GM23338 (cell line): ENCODE measurements at regions not wholly inside any gene's neighbourhood (a gene's known extent, or its start where the extent isn't known, plus 50 kb on each side); places are given as distances from the start of the nearest gene placed in this dataset.

ENCODE experiments used
- ATAC-seq: fragments of 200-7000 bp; cut with Tn5 transposase; 3 replicates; pipeline ENCODE4 v1.9.1; 2020
- DNase-seq: peaks from one replicate; pipeline ENCODE4 v3.0.0-alpha.2; 2015; ENCODE audit warnings: low spot score
- H2AFZ ChIP-seq: fragments of 200-600 bp; sonication (generic); 2 replicates; pipeline ENCODE4 v1.8.0; 2016; ENCODE audit warnings: antibody characterized with exemption, mild to moderate bottlenecking, moderate library complexity
- H3F3A ChIP-seq: fragments of 200-600 bp; sonication (generic); replicated peaks from 2 replicates; pipeline ENCODE4 v1.8.0; 2017; ENCODE audit warnings: antibody characterized with exemption, mixed run types, low read depth
- H3K27ac ChIP-seq: fragments of 200-600 bp; sonication (generic); 2 replicates; pipeline ENCODE4 v1.6.1; 2016; ENCODE audit warnings: low read depth
- H3K27me3 ChIP-seq: fragments of 200-600 bp; sonication (generic); 2 replicates; pipeline ENCODE4 v1.8.0; 2016; ENCODE audit warnings: mild to moderate bottlenecking, mixed run types, moderate library complexity; ENCODE audit not compliant: insufficient read depth
- H3K36me3 ChIP-seq: fragments of 200-600 bp; sonication (generic); 2 replicates; pipeline ENCODE4 v1.8.0; 2016; ENCODE audit warnings: mild to moderate bottlenecking; ENCODE audit not compliant: insufficient read depth
- H3K4me1 ChIP-seq: fragments of 200-600 bp; sonication (generic); 2 replicates; pipeline ENCODE4 v1.8.0; 2016; ENCODE audit warnings: mild to moderate bottlenecking, moderate library complexity; ENCODE audit not compliant: insufficient read depth
- H3K4me2 ChIP-seq: fragments of 200-600 bp; sonication (generic); 2 replicates; pipeline ENCODE4 v1.7.1; 2017; ENCODE audit warnings: mixed run types
- H3K4me3 ChIP-seq: fragments of 200-600 bp; sonication (generic); 2 replicates; pipeline ENCODE4 v1.6.1; 2016; ENCODE audit warnings: mixed run types
- H3K79me2 ChIP-seq: fragments of 200-600 bp; sonication (generic); replicated peaks from 2 replicates; pipeline ENCODE4 v1.8.0; 2017; ENCODE audit warnings: mild to moderate bottlenecking; ENCODE audit not compliant: insufficient read depth
- H3K9me2 ChIP-seq: fragments of 200-600 bp; sonication (generic); 2 replicates; pipeline ENCODE4 v1.8.0; 2017; ENCODE audit not compliant: insufficient read depth
- H4K20me1 ChIP-seq: fragments of 200-600 bp; sonication (generic); replicated peaks from 2 replicates; pipeline ENCODE4 v1.8.0; 2017; ENCODE audit warnings: mild to moderate bottlenecking; ENCODE audit not compliant: insufficient read depth
- H3K27ac Mint-ChIP-seq: 2 replicates; pipeline ENCODE4 v1.8.0; 2020; ENCODE audit warnings: inconsistent platforms, mild to moderate bottlenecking, moderate library complexity, mixed read lengths
- H3K27me3 Mint-ChIP-seq: 3 replicates; pipeline ENCODE4 v1.8.0; 2022; ENCODE audit warnings: low read depth, mild to moderate bottlenecking, moderate library complexity, mixed read lengths, inconsistent platforms; ENCODE audit not compliant: insufficient read depth, poor library complexity
- H3K36me3 Mint-ChIP-seq: 3 replicates; pipeline ENCODE4 v1.8.0; 2021; ENCODE audit warnings: low read depth, mild to moderate bottlenecking, inconsistent platforms, moderate library complexity, mixed read lengths
- H3K4me1 Mint-ChIP-seq: 3 replicates; pipeline ENCODE4 v1.8.0; 2020; ENCODE audit warnings: mild to moderate bottlenecking, inconsistent platforms, mixed read lengths
- H3K4me3 Mint-ChIP-seq: 3 replicates; pipeline ENCODE4 v1.8.0; 2021; ENCODE audit warnings: moderate library complexity, mild to moderate bottlenecking, inconsistent platforms, mixed read lengths
- H3K9me3 Mint-ChIP-seq: 3 replicates; pipeline ENCODE4 v1.8.0; 2020; ENCODE audit warnings: moderate library complexity, mild to moderate bottlenecking, inconsistent platforms, mixed read lengths
- EZH2 ChIP-seq: fragments of 200-600 bp; sonication (generic); IDR thresholded peaks from one replicate; pipeline ENCODE4 v1.8.0; 2017; ENCODE audit warnings: antibody characterized with exemption, mild to moderate bottlenecking, low read depth; ENCODE audit not compliant: unreplicated experiment
- EZH2phosphoT487 ChIP-seq: fragments of 200-600 bp; sonication (generic); IDR thresholded peaks from one replicate; pipeline ENCODE4 v1.8.1; 2018; ENCODE audit warnings: antibody characterized with exemption; ENCODE audit not compliant: unreplicated experiment
- NANOG ChIP-seq: IDR thresholded peaks from 2 replicates; pipeline ENCODE4 v1.6.1; 2016; ENCODE audit warnings: antibody characterized with exemption, borderline replicate concordance
- STAT1 ChIP-seq: IDR thresholded peaks from one replicate; pipeline ENCODE4 v1.6.1; 2016; ENCODE audit warnings: antibody characterized with exemption; ENCODE audit not compliant: unreplicated experiment
- ZNF114 ChIP-seq: fragments of 250-450 bp; sonication (Bioruptor Pico); IDR thresholded peaks from 2 replicates; pipeline ENCODE4 v1.5.0; 2020; ENCODE audit warnings: mild to moderate bottlenecking, moderate library complexity
- TF ChIP-seq, protein P1 (sequence below), 2 experiments: fragments of 200-600 bp in 1 of 2; sonication (generic) in 1 of 2; conservative IDR thresholded peaks; 2 replicates each; pipeline versions ENCODE4 v1.5.1 to v1.6.1; 2016 to 2017; ENCODE audit warnings: antibody characterized with exemption in 2 of 2, low read depth in 2 of 2, mild to moderate bottlenecking in 2 of 2, moderate library complexity in 1 of 2
- TF ChIP-seq, protein P2 (sequence below): fragments of 250-450 bp; sonication (Bioruptor Pico); IDR thresholded peaks from 2 replicates; pipeline ENCODE4 v1.5.0; 2020; ENCODE audit warnings: mild to moderate bottlenecking, moderate library complexity
- TF ChIP-seq, protein P3 (sequence below): IDR thresholded peaks from 2 replicates; pipeline ENCODE4 v1.6.1; 2016; ENCODE audit warnings: antibody characterized with exemption
- TF ChIP-seq, protein P4 (sequence below): IDR thresholded peaks from one replicate; pipeline ENCODE4 v1.6.1; 2018; ENCODE audit warnings: antibody characterized with exemption; ENCODE audit not compliant: unreplicated experiment

DNA sequence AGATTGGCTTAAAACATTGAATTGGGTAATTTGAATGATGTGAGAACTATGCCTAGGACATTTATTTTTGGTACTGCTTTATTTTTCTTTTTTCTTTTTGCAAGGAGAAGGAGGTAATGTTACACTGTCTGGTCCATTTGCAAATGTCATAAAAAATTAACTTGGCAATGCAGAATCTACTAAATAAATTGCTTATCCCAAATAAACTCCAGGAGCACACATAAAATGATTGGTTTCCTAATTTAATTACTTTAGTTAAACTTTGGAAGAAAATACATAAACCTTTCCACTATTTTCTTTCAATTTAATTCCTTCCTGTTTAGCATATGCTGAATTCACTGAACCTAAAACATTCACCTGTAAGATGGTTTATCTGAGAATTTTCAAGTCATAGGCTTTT is 238.4 kb upstream of the ETAA1 start (continued):
- TF ChIP-seq, protein P1, sequence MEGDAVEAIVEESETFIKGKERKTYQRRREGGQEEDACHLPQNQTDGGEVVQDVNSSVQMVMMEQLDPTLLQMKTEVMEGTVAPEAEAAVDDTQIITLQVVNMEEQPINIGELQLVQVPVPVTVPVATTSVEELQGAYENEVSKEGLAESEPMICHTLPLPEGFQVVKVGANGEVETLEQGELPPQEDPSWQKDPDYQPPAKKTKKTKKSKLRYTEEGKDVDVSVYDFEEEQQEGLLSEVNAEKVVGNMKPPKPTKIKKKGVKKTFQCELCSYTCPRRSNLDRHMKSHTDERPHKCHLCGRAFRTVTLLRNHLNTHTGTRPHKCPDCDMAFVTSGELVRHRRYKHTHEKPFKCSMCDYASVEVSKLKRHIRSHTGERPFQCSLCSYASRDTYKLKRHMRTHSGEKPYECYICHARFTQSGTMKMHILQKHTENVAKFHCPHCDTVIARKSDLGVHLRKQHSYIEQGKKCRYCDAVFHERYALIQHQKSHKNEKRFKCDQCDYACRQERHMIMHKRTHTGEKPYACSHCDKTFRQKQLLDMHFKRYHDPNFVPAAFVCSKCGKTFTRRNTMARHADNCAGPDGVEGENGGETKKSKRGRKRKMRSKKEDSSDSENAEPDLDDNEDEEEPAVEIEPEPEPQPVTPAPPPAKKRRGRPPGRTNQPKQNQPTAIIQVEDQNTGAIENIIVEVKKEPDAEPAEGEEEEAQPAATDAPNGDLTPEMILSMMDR (conservative IDR thresholded peaks at IDR 0.05; ENCODE audit: low read depth in 2 of 2): no peak
- TF ChIP-seq, protein P2, sequence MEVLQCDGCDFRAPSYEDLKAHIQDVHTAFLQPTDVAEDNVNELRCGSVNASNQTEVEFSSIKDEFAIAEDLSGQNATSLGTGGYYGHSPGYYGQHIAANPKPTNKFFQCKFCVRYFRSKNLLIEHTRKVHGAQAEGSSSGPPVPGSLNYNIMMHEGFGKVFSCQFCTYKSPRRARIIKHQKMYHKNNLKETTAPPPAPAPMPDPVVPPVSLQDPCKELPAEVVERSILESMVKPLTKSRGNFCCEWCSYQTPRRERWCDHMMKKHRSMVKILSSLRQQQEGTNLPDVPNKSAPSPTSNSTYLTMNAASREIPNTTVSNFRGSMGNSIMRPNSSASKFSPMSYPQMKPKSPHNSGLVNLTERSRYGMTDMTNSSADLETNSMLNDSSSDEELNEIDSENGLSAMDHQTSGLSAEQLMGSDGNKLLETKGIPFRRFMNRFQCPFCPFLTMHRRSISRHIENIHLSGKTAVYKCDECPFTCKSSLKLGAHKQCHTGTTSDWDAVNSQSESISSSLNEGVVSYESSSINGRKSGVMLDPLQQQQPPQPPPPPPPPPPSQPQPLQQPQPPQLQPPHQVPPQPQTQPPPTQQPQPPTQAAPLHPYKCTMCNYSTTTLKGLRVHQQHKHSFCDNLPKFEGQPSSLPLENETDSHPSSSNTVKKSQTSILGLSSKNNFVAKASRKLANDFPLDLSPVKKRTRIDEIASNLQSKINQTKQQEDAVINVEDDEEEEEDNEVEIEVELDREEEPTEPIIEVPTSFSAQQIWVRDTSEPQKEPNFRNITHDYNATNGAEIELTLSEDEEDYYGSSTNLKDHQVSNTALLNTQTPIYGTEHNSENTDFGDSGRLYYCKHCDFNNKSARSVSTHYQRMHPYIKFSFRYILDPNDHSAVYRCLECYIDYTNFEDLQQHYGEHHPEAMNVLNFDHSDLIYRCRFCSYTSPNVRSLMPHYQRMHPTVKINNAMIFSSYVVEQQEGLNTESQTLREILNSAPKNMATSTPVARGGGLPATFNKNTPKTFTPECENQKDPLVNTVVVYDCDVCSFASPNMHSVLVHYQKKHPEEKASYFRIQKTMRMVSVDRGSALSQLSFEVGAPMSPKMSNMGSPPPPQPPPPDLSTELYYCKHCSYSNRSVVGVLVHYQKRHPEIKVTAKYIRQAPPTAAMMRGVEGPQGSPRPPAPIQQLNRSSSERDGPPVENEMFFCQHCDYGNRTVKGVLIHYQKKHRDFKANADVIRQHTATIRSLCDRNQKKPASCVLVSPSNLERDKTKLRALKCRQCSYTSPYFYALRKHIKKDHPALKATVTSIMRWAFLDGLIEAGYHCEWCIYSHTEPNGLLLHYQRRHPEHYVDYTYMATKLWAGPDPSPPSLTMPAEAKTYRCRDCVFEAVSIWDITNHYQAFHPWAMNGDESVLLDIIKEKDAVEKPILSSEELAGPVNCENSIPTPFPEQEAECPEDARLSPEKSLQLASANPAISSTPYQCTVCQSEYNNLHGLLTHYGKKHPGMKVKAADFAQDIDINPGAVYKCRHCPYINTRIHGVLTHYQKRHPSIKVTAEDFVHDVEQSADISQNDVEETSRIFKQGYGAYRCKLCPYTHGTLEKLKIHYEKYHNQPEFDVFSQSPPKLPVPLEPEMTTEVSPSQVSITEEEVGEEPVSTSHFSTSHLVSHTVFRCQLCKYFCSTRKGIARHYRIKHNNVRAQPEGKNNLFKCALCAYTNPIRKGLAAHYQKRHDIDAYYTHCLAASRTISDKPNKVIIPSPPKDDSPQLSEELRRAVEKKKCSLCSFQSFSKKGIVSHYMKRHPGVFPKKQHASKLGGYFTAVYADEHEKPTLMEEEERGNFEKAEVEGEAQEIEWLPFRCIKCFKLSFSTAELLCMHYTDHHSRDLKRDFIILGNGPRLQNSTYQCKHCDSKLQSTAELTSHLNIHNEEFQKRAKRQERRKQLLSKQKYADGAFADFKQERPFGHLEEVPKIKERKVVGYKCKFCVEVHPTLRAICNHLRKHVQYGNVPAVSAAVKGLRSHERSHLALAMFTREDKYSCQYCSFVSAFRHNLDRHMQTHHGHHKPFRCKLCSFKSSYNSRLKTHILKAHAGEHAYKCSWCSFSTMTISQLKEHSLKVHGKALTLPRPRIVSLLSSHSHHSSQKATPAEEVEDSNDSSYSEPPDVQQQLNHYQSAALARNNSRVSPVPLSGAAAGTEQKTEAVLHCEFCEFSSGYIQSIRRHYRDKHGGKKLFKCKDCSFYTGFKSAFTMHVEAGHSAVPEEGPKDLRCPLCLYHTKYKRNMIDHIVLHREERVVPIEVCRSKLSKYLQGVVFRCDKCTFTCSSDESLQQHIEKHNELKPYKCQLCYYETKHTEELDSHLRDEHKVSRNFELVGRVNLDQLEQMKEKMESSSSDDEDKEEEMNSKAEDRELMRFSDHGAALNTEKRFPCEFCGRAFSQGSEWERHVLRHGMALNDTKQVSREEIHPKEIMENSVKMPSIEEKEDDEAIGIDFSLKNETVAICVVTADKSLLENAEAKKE (CRISPR knock-in tag): no peak
- TF ChIP-seq EZH2phosphoT487 (no peak), NANOG (no peak)

DNA sequence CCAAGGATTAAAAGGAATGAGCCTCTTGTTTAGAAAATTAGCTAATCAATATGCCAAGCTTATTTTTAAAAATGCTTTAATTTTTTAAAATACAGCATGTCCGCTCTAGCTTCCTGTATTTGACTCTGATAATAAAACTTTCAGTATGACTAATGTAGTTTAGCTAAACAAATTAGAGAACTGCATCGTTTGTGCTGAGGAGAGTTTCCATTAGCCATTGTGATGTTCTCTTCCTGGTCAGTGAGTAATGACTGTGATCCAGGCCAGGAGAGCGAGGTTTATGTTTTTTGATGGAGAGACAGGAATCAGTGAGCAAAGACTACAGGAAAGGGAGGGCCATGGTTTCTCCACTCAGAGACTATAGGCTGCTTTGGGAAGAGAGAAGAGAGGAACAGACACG is 237.2 kb upstream of the ETAA1 start:
- H3K4me2 ChIP-seq: no peak overlapping the region
- no peaks in the 10 kb centered on the region for H3K27me3 ChIP-seq
- TF ChIP-seq EZH2 (no peak), STAT1 (no peak), NANOG (no peak), ZNF114 (CRISPR knock-in tag) (no peak)
- TF ChIP-seq, protein P3, sequence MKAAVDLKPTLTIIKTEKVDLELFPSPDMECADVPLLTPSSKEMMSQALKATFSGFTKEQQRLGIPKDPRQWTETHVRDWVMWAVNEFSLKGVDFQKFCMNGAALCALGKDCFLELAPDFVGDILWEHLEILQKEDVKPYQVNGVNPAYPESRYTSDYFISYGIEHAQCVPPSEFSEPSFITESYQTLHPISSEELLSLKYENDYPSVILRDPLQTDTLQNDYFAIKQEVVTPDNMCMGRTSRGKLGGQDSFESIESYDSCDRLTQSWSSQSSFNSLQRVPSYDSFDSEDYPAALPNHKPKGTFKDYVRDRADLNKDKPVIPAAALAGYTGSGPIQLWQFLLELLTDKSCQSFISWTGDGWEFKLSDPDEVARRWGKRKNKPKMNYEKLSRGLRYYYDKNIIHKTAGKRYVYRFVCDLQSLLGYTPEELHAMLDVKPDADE: no peak
- TF ChIP-seq, protein P4, sequence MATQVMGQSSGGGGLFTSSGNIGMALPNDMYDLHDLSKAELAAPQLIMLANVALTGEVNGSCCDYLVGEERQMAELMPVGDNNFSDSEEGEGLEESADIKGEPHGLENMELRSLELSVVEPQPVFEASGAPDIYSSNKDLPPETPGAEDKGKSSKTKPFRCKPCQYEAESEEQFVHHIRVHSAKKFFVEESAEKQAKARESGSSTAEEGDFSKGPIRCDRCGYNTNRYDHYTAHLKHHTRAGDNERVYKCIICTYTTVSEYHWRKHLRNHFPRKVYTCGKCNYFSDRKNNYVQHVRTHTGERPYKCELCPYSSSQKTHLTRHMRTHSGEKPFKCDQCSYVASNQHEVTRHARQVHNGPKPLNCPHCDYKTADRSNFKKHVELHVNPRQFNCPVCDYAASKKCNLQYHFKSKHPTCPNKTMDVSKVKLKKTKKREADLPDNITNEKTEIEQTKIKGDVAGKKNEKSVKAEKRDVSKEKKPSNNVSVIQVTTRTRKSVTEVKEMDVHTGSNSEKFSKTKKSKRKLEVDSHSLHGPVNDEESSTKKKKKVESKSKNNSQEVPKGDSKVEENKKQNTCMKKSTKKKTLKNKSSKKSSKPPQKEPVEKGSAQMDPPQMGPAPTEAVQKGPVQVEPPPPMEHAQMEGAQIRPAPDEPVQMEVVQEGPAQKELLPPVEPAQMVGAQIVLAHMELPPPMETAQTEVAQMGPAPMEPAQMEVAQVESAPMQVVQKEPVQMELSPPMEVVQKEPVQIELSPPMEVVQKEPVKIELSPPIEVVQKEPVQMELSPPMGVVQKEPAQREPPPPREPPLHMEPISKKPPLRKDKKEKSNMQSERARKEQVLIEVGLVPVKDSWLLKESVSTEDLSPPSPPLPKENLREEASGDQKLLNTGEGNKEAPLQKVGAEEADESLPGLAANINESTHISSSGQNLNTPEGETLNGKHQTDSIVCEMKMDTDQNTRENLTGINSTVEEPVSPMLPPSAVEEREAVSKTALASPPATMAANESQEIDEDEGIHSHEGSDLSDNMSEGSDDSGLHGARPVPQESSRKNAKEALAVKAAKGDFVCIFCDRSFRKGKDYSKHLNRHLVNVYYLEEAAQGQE: no peak

More for the DNA sequence above, 237.2 kb upstream of the ETAA1 start:
- Histone ChIP-seq H3K9me2 (peaks cover 3% of the 10 kb centered on the region; the same call in 1 of the 2 replicates), H3K4me1 (no peaks in the 10 kb centered on the region), H3F3A (no peaks in the 10 kb centered on the region), H3K4me3 (no peak overlapping the region), H3K79me2 (no peaks in the 10 kb centered on the region), H2AFZ (no peak overlapping the region), H4K20me1 (no peaks in the 10 kb centered on the region), H3K36me3 (no peaks in the 10 kb centered on the region), H3K27ac (no peak overlapping the region)
- no peak overlapping the region for H3K27ac Mint-ChIP-seq
- no peaks in the 10 kb centered on the region for H3K27me3 Mint-ChIP-seq
- H3K4me3 Mint-ChIP-seq: no peak overlapping the region
- no peaks in the 10 kb centered on the region for H3K36me3 Mint-ChIP-seq
- no peaks in the 10 kb centered on the region for H3K4me1 Mint-ChIP-seq
- DNase-seq (no peak), ATAC-seq (no peak)
- no peaks in the 10 kb centered on the region for H3K9me3 Mint-ChIP-seq
